HepG2 (cell line): ENCODE measurements at regions not wholly inside any gene's neighbourhood (a gene's known extent, or its start where the extent isn't known, plus 50 kb on each side); places are given as distances from the start of the nearest gene placed in this dataset.

Experiments used
- ARHGAP35 ChIP-seq: sonication (generic); formaldehyde crosslinking; IDR thresholded peaks from 2 replicates; pipeline ENCODE4 v1.9.0; 2022; ENCODE audit warnings: mild to moderate bottlenecking, inconsistent platforms, moderate library complexity, missing genetic modification reagents, borderline replicate concordance
- EP300 ChIP-seq, 3 experiments: sonication (generic) in 1 of 3; formaldehyde crosslinking in 1 of 3; IDR thresholded peaks; 2 replicates each; pipeline versions ENCODE4 v1.5.1 to v1.6.1; 2011 to 2020; ENCODE audit warnings: low read depth in 2 of 3, low read length in 2 of 3, borderline replicate concordance in 1 of 3, improper control_type of control experiment in 1 of 3, mild to moderate bottlenecking in 1 of 3, missing genetic modification reagents in 1 of 3, moderate library complexity in 1 of 3
- TF ChIP-seq, protein P1 (sequence below), 2 experiments: IDR thresholded peaks; 2 replicates each; pipeline ENCODE4 v1.6.1; 2011 to 2012; ENCODE audit warnings: low read length in 2 of 2, borderline replicate concordance in 1 of 2, low read depth in 1 of 2, mild to moderate bottlenecking in 1 of 2, moderate library complexity in 1 of 2

DNA sequence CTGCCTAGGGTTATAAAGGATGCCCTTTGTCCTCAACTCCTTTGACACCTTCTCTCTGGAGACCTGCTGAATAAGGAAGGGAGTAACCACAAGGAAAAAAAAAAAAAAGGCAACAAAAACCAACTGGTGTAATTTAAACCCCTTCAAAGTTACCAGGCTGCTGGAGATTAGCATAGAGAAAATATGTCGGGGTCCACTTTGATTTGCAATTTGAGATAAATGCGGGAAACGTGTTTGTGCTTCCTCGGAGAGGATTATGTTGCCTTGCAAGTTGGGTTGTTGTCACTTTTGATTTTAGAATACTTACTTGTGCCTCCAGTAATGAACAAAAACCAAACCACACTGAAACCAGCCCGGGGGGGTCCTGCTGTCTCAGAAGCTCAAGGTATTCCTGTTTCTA, 200.2 kb upstream of the MYL2 start:
- TF ChIP-seq ARHGAP35 (CRISPR knock-in tag), result no peak
- no peak for TF ChIP-seq EP300 (IDR thresholded peaks at IDR 0.05; ENCODE audit: low read depth in 2 of 2, low read length in 2 of 2)
- no peak for TF ChIP-seq EP300 (CRISPR knock-in tag; IDR thresholded peaks at IDR 0.05; ENCODE audit: borderline replicate concordance)
- TF ChIP-seq, protein P1, sequence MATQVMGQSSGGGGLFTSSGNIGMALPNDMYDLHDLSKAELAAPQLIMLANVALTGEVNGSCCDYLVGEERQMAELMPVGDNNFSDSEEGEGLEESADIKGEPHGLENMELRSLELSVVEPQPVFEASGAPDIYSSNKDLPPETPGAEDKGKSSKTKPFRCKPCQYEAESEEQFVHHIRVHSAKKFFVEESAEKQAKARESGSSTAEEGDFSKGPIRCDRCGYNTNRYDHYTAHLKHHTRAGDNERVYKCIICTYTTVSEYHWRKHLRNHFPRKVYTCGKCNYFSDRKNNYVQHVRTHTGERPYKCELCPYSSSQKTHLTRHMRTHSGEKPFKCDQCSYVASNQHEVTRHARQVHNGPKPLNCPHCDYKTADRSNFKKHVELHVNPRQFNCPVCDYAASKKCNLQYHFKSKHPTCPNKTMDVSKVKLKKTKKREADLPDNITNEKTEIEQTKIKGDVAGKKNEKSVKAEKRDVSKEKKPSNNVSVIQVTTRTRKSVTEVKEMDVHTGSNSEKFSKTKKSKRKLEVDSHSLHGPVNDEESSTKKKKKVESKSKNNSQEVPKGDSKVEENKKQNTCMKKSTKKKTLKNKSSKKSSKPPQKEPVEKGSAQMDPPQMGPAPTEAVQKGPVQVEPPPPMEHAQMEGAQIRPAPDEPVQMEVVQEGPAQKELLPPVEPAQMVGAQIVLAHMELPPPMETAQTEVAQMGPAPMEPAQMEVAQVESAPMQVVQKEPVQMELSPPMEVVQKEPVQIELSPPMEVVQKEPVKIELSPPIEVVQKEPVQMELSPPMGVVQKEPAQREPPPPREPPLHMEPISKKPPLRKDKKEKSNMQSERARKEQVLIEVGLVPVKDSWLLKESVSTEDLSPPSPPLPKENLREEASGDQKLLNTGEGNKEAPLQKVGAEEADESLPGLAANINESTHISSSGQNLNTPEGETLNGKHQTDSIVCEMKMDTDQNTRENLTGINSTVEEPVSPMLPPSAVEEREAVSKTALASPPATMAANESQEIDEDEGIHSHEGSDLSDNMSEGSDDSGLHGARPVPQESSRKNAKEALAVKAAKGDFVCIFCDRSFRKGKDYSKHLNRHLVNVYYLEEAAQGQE (IDR thresholded peaks at IDR 0.05; ENCODE audit: borderline replicate concordance in 1 of 2, low read depth in 1 of 2, low read length in 2 of 2), result no peak
